ENCODE measurements at regions not wholly inside any gene's neighbourhood (a gene's known extent, or its start where the extent isn't known, plus 50 kb on each side); places are given as distances from the start of the nearest gene placed in this dataset.

GRCh38 chr16:9345046-9345445 is 253.6 kb downstream of the HAPSTR1 start:
- TF ChIP-seq GATA3 (IDR thresholded peaks at IDR 0.05; ENCODE audit: low read depth, low read length) (no peak), GATA2 (IDR thresholded peaks at IDR 0.05; ENCODE audit: low read depth, low read length) (no peak)

All from SH-SY5Y (cell line).